K562 (cell line): ENCODE measurements at regions not wholly inside any gene's neighbourhood (a gene's known extent, or its start where the extent isn't known, plus 50 kb on each side); places are given as distances from the start of the nearest gene placed in this dataset.

ENCODE experiments used
- ATAC-seq: fragments of 200-7000 bp; cut with Tn5 transposase; 3 replicates; pipeline ENCODE4 v1.9.1; 2020; ENCODE audit warnings: moderate library complexity
- BruUV-seq: library from RNA; stranded (reverse); fragments of 400-500 nt; replicated peaks from 2 replicates; lab custom pipeline; 2021; lab: Mats Ljungman, UMichigan
- CTCF ChIA-PET: fragments of 300-600 bp; formaldehyde crosslinking; extraction: SDS; loops from one replicate; lab custom pipeline; 2021; ENCODE audit warnings: low intra/inter-chr PET ratio; lab: Yijun Ruan, JAX
- POLR2A ChIA-PET: fragments of 300-600, 350-650 bp; sonication (Branson Sonifier 250); formaldehyde crosslinking; extraction: SDS; loops from one replicate; lab custom pipeline; 2021; ENCODE audit warnings: antibody characterized with exemption, inconsistent platforms; lab: Yijun Ruan, JAX
- DNase-seq, 4 experiments: peaks; one replicate each; pipeline versions ENCODE4 v3.0.0 to v3.0.0-alpha.2; 2011 to 2018; ENCODE audit warnings: low spot score in 3 of 4, mixed read lengths in 3 of 4; ENCODE audit errors: extremely low read depth in 1 of 4
- FAIRE-seq: peaks from 2 replicates; lab custom pipeline; 2011; peaks lifted over from hg19 to GRCh38; lab: Jason Lieb, UNC
- H2AFZ ChIP-seq: 2 replicates; pipeline ENCODE4 v1.6.0; 2011; ENCODE audit warnings: low read depth, low read length, control low read depth, inconsistent platforms
- H3K27ac ChIP-seq: fragments of 200-600 bp; 3 replicates; pipeline ENCODE4 v1.8.0; 2011; ENCODE audit warnings: low read depth, mild to moderate bottlenecking, control low read depth, inconsistent platforms, low read length, moderate library complexity, mixed read lengths; ENCODE audit errors: extremely low read depth
- H3K27me3 ChIP-seq, 2 experiments: fragments of 300-600 bp in 1 of 2; 2 replicates in 1 of 2; 3 replicates in 1 of 2; pipeline versions ENCODE4 v1.6.0 to v1.8.0; 2011; ENCODE audit warnings: inconsistent platforms in 2 of 2, low read length in 2 of 2, mild to moderate bottlenecking in 1 of 2, mixed read lengths in 1 of 2, moderate library complexity in 1 of 2; ENCODE audit not compliant: control insufficient read depth in 2 of 2, insufficient read depth in 2 of 2
- H3K36me3 ChIP-seq: fragments of 300-600 bp; 3 replicates; pipeline ENCODE4 v1.8.0; 2011; ENCODE audit warnings: mild to moderate bottlenecking, low read length, inconsistent platforms; ENCODE audit not compliant: control insufficient read depth, insufficient read depth
- H3K4me1 ChIP-seq, 2 experiments: fragments of 200-600 bp in 1 of 2; replicated peaks in 1 of 2; 2 replicates in 1 of 2; 3 replicates in 1 of 2; pipeline versions ENCODE4 v1.5.1 to v1.8.0; 2011; ENCODE audit warnings: inconsistent platforms in 2 of 2, low read length in 2 of 2, mild to moderate bottlenecking in 1 of 2, mixed read lengths in 1 of 2, moderate library complexity in 1 of 2; ENCODE audit not compliant: control insufficient read depth in 2 of 2, insufficient read depth in 2 of 2
- H3K4me2 ChIP-seq: 2 replicates; pipeline ENCODE4 v1.6.1; 2011; ENCODE audit warnings: low read length, control low read depth, inconsistent platforms, mixed read lengths; ENCODE audit not compliant: insufficient read depth
- H3K4me3 ChIP-seq: fragments of 200-600 bp; sonication (generic), shearing (Covaris generic); 2 replicates; pipeline ENCODE4 v1.5.1; 2016; ENCODE audit warnings: control low read depth, inconsistent platforms
- H3K79me2 ChIP-seq: fragments of 200-600 bp; 3 replicates; pipeline ENCODE4 v1.8.0; 2011; ENCODE audit warnings: low read length, inconsistent platforms; ENCODE audit not compliant: control insufficient read depth, insufficient read depth
- H3K9ac ChIP-seq, 2 experiments: 2 replicates each; pipeline versions ENCODE4 v1.6.0 to v1.6.1; 2011; ENCODE audit warnings: low read depth in 2 of 2, low read length in 2 of 2, control low read depth in 1 of 2, inconsistent platforms in 1 of 2, mild to moderate bottlenecking in 1 of 2, mixed read lengths in 1 of 2; ENCODE audit not compliant: insufficient read depth in 1 of 2
- H3K9me1 ChIP-seq: one replicate; pipeline ENCODE4 v1.6.0; 2011; ENCODE audit warnings: inconsistent platforms, mild to moderate bottlenecking, low read length, moderate library complexity; ENCODE audit not compliant: control insufficient read depth, insufficient read depth
- H3K9me3 ChIP-seq: replicated peaks from 2 replicates; pipeline ENCODE4 v1.5.1; 2011; ENCODE audit warnings: low read depth, low read length, inconsistent platforms; ENCODE audit not compliant: control insufficient read depth, insufficient read depth
- H4K20me1 ChIP-seq: replicated peaks from 2 replicates; pipeline ENCODE4 v1.6.1; 2011; ENCODE audit warnings: low read length, inconsistent platforms, mixed read lengths; ENCODE audit not compliant: control insufficient read depth, insufficient read depth
- HSF4 ChIP-seq: fragments of 250-450 bp; sonication (Bioruptor Pico); IDR thresholded peaks from 2 replicates; pipeline ENCODE4 v2.1.2; 2022; ENCODE audit warnings: mild to moderate bottlenecking, moderate library complexity, borderline replicate concordance
- LARP7 ChIP-seq: fragments of 450-650 bp; IDR thresholded peaks from 2 replicates; pipeline ENCODE4 v1.6.1; 2016
- NR2F6 ChIP-seq: fragments of 450-650 bp; formaldehyde crosslinking; IDR thresholded peaks from 2 replicates; pipeline ENCODE4 v1.4.0; 2020; ENCODE audit warnings: mild to moderate bottlenecking
- RBM25 ChIP-seq: fragments of 200-400 bp; formaldehyde crosslinking; IDR thresholded peaks from 2 replicates; pipeline ENCODE4 v1.6.1; 2018; ENCODE audit warnings: low read length, low read depth, moderate library complexity; ENCODE audit not compliant: severe bottlenecking
- SMAD2 ChIP-seq: fragments of 150-350 bp; IDR thresholded peaks from 2 replicates; pipeline ENCODE4 v1.6.1; 2014; ENCODE audit warnings: low read depth, mild to moderate bottlenecking, low read length
- ZNF589 ChIP-seq: fragments of 200-800 bp; sonication (Bioruptor generic); IDR thresholded peaks from 2 replicates; pipeline ENCODE4 v1.6.1; 2016; ENCODE audit warnings: low read depth, missing genetic modification characterization, missing compliant biosample characterization
- WGBS: fragments of 100-300 bp; shearing (Covaris generic); methylation state at CpG from one replicate; pipeline ENCODE4 v1.1.6; 2016; ENCODE audit warnings: low coverage, mixed read lengths; ENCODE audit not compliant: insufficient coverage; ENCODE audit errors: missing lambda C conversion rate; 5-methylcytosine and 5-hydroxymethylcytosine counted together
- in situ Hi-C: fragments of 300-500 bp; cut with MboI; formaldehyde crosslinking; loops from 4 replicates; pipeline ENCODE4 v1.15.0; 2018; ENCODE audit warnings: inconsistent platforms, mixed read lengths
- intact Hi-C: fragments of 100-400 bp; cut with micrococcal nuclease; formaldehyde crosslinking; loops from 2 replicates; pipeline ENCODE4 v1.14.2; 2022
- TF ChIP-seq, protein P1 (sequence below): fragments of 250-450 bp; sonication (Bioruptor Pico); IDR thresholded peaks from 2 replicates; pipeline ENCODE4 v1.5.0; 2021; ENCODE audit warnings: mild to moderate bottlenecking, moderate library complexity

DNA sequence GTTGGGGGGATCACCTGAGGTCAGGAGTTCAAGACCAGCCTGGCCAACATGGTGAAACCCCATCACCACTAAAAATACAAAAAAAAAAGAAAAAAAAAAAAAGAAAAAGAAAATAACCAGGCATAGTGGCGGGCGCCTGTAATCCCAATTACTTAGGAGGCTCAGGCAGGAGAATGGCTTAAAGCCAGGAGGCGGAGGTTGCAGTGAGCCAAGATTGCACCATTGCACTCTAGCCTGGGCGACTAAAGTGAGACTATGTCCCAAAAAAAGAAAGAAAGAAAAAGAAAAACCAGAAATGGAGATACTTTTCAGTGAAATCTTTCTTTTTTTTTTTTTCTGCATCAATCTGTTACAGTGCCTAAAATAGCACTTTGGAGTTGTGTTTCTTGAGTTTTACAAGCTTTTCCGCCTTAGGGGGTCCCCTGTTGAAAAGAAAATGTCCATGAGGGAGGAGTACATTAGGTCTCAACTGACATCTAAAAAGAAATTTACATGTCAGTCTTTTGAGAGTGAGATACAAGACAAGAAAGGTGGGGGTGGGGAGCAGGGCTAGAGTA, 82.9 kb upstream of the VASH1 start:
- Histone ChIP-seq H3K9me3 (no peaks in the 10 kb centered on the region), H4K20me1 (no peaks in the 10 kb centered on the region), H3K4me2 (no peak overlapping the region), H3K9me1 (no peaks in the 10 kb centered on the region), H3K27ac (no peak overlapping the region), H3K9ac (no peak overlapping the region), H3K4me1 (no peaks in the 10 kb centered on the region), H3K36me3 (no peaks in the 10 kb centered on the region), H3K4me3 (no peak overlapping the region), H3K27me3 (peaks cover 0 to 13% of the 10 kb centered on the region in 2 experiments; a peak in 3 of 5 replicates), H2AFZ (no peak overlapping the region), H3K79me2 (no peaks in the 10 kb centered on the region)
- in situ Hi-C loops = no loop called here
- 0% methylated on average over 2 of the region's 5 CpGs for WGBS
- ChIA-PET POLR2A (no interaction called here), CTCF (no interaction called here)
- ATAC-seq = no peak
- DNase-seq = no peak
- TF ChIP-seq HSF4 (CRISPR knock-in tag) (no peak), SMAD2 (no peak), NR2F6 (CRISPR knock-in tag) (no peak)
- intact Hi-C loops = no loop called here
- no TSS peak for BruUV-seq
- no peak for FAIRE-seq

DNA sequence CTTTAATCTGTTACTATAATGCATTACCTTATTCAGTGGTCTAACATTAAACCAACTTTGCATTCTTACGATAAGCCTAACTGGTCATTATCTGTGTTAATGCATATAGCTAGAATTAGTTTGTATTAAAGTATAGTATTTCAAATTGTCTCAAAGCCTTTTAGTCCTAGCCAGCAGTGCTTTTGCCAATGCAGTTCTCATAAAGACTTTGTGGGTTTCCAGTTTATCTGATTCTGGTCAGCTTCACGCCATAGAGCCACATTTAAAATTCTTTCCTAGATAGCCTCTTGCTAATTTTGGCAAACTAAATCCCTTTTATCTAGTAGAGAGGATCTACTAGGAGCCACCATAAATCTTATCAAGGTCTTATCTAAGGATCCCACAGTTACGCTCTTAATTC, 78.9 kb upstream of the VASH1 start:
- in situ Hi-C loops = no loop called here
- POLR2A ChIA-PET = interaction anchor here (0.6 kb wide), 1 partner anchor 833 kb away, joined by 3 read pairs; no protein-coding TSS in a partner anchor
- no TSS peak for BruUV-seq
- ATAC-seq (no peak), DNase-seq (no peak), FAIRE-seq (no peak)
- Histone ChIP-seq H3K36me3 (no peaks in the 10 kb centered on the region), H2AFZ (no peak overlapping the region), H3K9me3 (no peaks in the 10 kb centered on the region), H4K20me1 (no peaks in the 10 kb centered on the region), H3K4me3 (no peak overlapping the region), H3K4me1 (no peaks in the 10 kb centered on the region), H3K79me2 (no peaks in the 10 kb centered on the region), H3K27ac (no peak overlapping the region), H3K9me1 (no peaks in the 10 kb centered on the region), H3K4me2 (no peak overlapping the region), H3K27me3 (no peaks in the 10 kb centered on the region), H3K9ac (no peak overlapping the region)
- intact Hi-C loops = no loop called here
- TF ChIP-seq RBM25 = peak; percentile 81
- TF ChIP-seq ZNF589 (CRISPR knock-in tag) = no peak
- TF ChIP-seq, protein P1, sequence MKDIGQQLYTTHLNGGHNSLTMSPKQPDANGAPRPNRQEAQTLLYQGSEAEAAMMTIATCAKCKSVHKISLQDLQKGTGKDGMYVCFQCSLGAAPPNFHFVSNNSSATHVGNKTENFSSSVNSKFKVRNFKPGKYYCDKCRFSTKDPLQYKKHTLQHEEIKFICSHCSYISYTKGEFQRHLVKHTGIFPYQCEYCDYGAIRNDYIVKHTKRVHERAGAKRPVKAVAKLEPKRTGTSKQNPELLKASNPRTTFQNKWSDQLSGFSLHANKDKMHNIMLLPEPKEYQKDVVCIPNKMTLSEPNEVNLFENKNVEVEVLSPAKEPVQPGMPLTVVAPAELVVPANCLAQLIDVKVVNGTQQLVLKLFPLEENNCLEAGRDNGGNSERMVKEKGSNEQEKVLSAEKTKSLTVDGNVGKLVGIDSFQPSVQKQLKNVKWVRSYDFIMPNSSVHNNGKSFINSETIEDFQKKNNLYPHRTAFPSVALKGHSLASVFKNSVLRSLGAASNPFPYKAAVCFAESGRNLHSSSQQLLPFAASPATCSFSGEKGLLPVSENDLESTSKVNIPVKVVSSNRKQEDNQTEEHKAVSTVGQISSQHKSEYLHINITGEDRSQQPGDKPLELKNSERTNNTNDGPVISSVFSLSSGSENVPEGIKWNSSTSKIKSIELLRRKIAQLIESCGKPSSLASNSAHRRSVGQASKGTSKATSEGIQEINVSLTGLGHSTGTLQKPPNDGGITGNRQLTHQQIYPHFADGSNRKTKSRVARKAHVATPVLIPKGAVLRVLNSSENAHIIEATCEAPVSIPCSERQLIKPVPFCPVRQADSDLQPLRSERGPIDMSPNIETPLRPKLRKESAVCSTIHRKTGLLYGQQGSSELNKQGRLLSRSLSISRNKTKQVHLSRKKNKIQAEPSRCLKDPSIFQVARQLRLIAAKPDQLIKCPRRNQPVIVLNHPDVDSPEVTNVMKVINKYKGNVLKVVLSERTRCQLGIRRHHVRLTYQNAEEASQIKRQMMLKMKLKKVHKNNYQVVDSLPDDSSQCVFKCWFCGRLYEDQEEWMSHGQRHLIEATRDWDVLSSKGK (CRISPR knock-in tag) = no peak
- TF ChIP-seq LARP7 = no peak
- 3% methylated on average over 3 of the region's 3 CpGs for WGBS
- CTCF ChIA-PET = no interaction called here
